Gastrocnemius medialis (tissue), 4 donors: ENCODE measurements at regions not wholly inside any gene's neighbourhood (a gene's known extent, or its start where the extent isn't known, plus 50 kb on each side); places are given as distances from the start of the nearest gene placed in this dataset.
"Not testable (repeated sequence)": the region's sequence is repeated elsewhere in the genome, so short reads cannot be mapped to it uniquely, and the experiment has no call there.

Source experiments
- ATAC-seq, 2 donors: fragments of 150-250 bp; one replicate each; pipeline ENCODE4 v1.9.1; 2016
- DNase-seq, 2 donors: peaks; one replicate each; pipeline ENCODE4 v3.0.0-alpha.2; 2019
- H3K27ac ChIP-seq, 4 donors: fragments of 200-600 bp; sonication (generic); 1 replicate in 1 of 4; 2 replicates in 3 of 4; pipeline ENCODE4 v1.5.1; 2016 to 2018; ENCODE audit warnings: mild to moderate bottlenecking in 2 of 4, moderate library complexity in 1 of 4
- H3K27me3 ChIP-seq, 3 donors: fragments of 200-600 bp; sonication (generic) in 2 of 3; 1 replicate in 1 of 3; 2 replicates in 2 of 3; pipeline versions ENCODE4 v1.5.1 to v1.6.0; 2016 to 2019; ENCODE audit warnings: mild to moderate bottlenecking in 1 of 3, moderate library complexity in 1 of 3
- H3K36me3 ChIP-seq, 2 donors: fragments of 200-600 bp; sonication (generic) in 1 of 2; one replicate each; pipeline ENCODE4 v1.5.1; 2017 to 2018
- H3K4me1 ChIP-seq, 2 donors: fragments of 200-600 bp; sonication (generic) in 1 of 2; one replicate each; pipeline ENCODE4 v1.5.1; 2016 to 2017; ENCODE audit warnings: mild to moderate bottlenecking in 2 of 2
- H3K4me3 ChIP-seq, 4 donors: fragments of 200-600 bp; sonication (generic) in 3 of 4; 1 replicate in 1 of 4; 2 replicates in 3 of 4; pipeline ENCODE4 v1.5.1; 2016 to 2019; ENCODE audit warnings: mild to moderate bottlenecking in 2 of 4
- H3K9me3 ChIP-seq, 3 donors: fragments of 200-600 bp; sonication (generic) in 2 of 3; 1 replicate in 1 of 3; 2 replicates in 2 of 3; pipeline ENCODE4 v1.5.1; 2016 to 2019
- CTCF ChIP-seq, 5 experiments: fragments of 450-650 bp in 3 of 5; fragments of 200-600 bp in 2 of 5; sonication (generic) in 2 of 5; IDR thresholded peaks in 4 of 5; conservative IDR thresholded peaks in 1 of 5; 1 replicate in 4 of 5; 2 replicates in 1 of 5; pipeline ENCODE4 v1.5.1; 2016 to 2019; ENCODE audit warnings: antibody characterized with exemption in 5 of 5, mild to moderate bottlenecking in 3 of 5, moderate library complexity in 3 of 5
- POLR2A ChIP-seq, 2 donors: fragments of 450-650 bp; IDR thresholded peaks; one replicate each; pipeline ENCODE4 v1.6.1; 2017; ENCODE audit warnings: antibody characterized with exemption in 2 of 2, mild to moderate bottlenecking in 2 of 2, moderate library complexity in 2 of 2
- in situ Hi-C, 4 donors: fragments of 200-750 bp; cut with MboI; loops; one replicate each; pipeline versions ENCODE4 v1.15.0 to v1.8.0; 2017; ENCODE audit warnings: low sequenced_read_pairs in 4 of 4
- intact Hi-C: fragments of 100-400 bp; cut with DNase I; formaldehyde crosslinking; loops from one replicate; pipeline ENCODE4 v1.15.1; 2023; ENCODE audit warnings: low total_unique reads

- Histone ChIP-seq H3K27ac (no peak overlapping the region), H3K4me3 (no peak overlapping the region), H3K9me3 (no peaks in the 10 kb centered on the region), H3K36me3 (no peaks in the 10 kb centered on the region), H3K27me3 (no peaks in the 10 kb centered on the region), H3K4me1 (no peaks in the 10 kb centered on the region)
- TF ChIP-seq CTCF (IDR thresholded peaks at IDR 0.05 in 4 of 5, conservative IDR thresholded peaks at IDR 0.05 in 1 of 5) (no peak), POLR2A (IDR thresholded peaks at IDR 0.05) (no peak)
- ATAC-seq (no peak), DNase-seq (no peak)
- intact Hi-C loops: no loop called here
- in situ Hi-C loops: no loop called here
These were observed 305.7 kb upstream of the USP24 start for GRCh38 chr1:55520861-55521260.

GRCh38 chr1:55519937-55520683, 304.9 kb upstream of the USP24 start:
- in situ Hi-C loops (no loop called here), intact Hi-C loops (no loop called here)
- DNase-seq: no peak
- no peaks in the 10 kb centered on the region for H3K36me3 ChIP-seq
- TF ChIP-seq POLR2A (IDR thresholded peaks at IDR 0.05) (no peak), CTCF (IDR thresholded peaks at IDR 0.05 in 4 of 5, conservative IDR thresholded peaks at IDR 0.05 in 1 of 5) (no peak)
- no peak for ATAC-seq
- H3K27ac ChIP-seq: no peak overlapping the region
- no peaks in the 10 kb centered on the region for H3K27me3 ChIP-seq
- no peaks in the 10 kb centered on the region for H3K4me1 ChIP-seq
- H3K4me3 ChIP-seq: no peak overlapping the region
- no peaks in the 10 kb centered on the region for H3K9me3 ChIP-seq

- H3K36me3 ChIP-seq: no peaks in the 10 kb centered on the region
- H3K4me3 ChIP-seq: no peak overlapping the region
- intact Hi-C loops: no loop called here
- in situ Hi-C loops: no loop called here
- no peak for TF ChIP-seq POLR2A (IDR thresholded peaks at IDR 0.05)
- no peak for TF ChIP-seq CTCF (IDR thresholded peaks at IDR 0.05 in 4 of 5, conservative IDR thresholded peaks at IDR 0.05 in 1 of 5)
- ATAC-seq (no peak), DNase-seq (no peak)
- no peaks in the 10 kb centered on the region for H3K27me3 ChIP-seq
- H3K4me1 ChIP-seq: no peaks in the 10 kb centered on the region
- H3K27ac ChIP-seq: no peak overlapping the region
- H3K9me3 ChIP-seq: no peaks in the 10 kb centered on the region
These were observed 304.1 kb upstream of the USP24 start for GRCh38 chr1:55519276-55519675.

- intact Hi-C loops (no loop called here), in situ Hi-C loops (no loop called here)
- DNase-seq (no peak), ATAC-seq (no peak)
- H3K36me3 ChIP-seq: no peaks in the 10 kb centered on the region
- H3K27me3 ChIP-seq: no peaks in the 10 kb centered on the region
- no peak overlapping the region for H3K27ac ChIP-seq
- H3K4me1 ChIP-seq: no peaks in the 10 kb centered on the region
- no peak overlapping the region for H3K4me3 ChIP-seq
- no peaks in the 10 kb centered on the region for H3K9me3 ChIP-seq
- no peak for TF ChIP-seq POLR2A (IDR thresholded peaks at IDR 0.05)
- no peak for TF ChIP-seq CTCF (IDR thresholded peaks at IDR 0.05 in 4 of 5, conservative IDR thresholded peaks at IDR 0.05 in 1 of 5)
These were observed 301.9 kb upstream of the USP24 start for GRCh38 chr1:55517036-55517435.

GRCh38 chr1:55514571-55514970, 299.4 kb upstream of the USP24 start:
- H3K4me1 ChIP-seq, in situ Hi-C loops, H3K9me3 ChIP-seq, intact Hi-C loops, ATAC-seq, DNase-seq, H3K27me3 ChIP-seq, H3K4me3 ChIP-seq, H3K36me3 ChIP-seq, H3K27ac ChIP-seq: not testable (repeated sequence)
